ENCODE measurements at regions not wholly inside any gene's neighbourhood (a gene's known extent, or its start where the extent isn't known, plus 50 kb on each side); places are given as distances from the start of the nearest gene placed in this dataset.

DNA sequence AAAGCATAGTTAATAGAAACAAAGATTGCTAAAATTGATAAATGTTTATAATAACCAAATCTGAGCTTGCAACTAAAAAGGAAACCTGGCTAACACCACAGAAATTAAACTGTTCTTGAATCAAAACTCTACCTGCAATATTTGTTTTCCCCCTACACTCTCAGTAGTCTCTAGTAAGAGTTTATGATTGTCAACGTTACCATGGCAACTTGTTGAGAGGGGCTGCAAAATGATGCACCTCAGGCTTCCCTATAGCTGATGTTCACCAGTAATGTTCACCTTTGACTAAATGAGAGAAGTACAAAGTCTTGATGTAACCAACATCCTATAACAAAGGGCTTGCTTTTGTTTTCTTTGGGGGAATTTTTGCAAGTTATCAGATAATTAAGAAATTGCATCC, 101.1 kb upstream of the FHIT start:
- DNase-seq (ENCODE audit: low read depth, low spot score): no peak
- in situ Hi-C loops (cut with HindIII; ENCODE audit: low sequenced_read_pairs): no loop called here
- H3K4me3 ChIP-seq (ENCODE audit: low read depth, low read length): no peak overlapping the region
- TF ChIP-seq, protein P1, sequence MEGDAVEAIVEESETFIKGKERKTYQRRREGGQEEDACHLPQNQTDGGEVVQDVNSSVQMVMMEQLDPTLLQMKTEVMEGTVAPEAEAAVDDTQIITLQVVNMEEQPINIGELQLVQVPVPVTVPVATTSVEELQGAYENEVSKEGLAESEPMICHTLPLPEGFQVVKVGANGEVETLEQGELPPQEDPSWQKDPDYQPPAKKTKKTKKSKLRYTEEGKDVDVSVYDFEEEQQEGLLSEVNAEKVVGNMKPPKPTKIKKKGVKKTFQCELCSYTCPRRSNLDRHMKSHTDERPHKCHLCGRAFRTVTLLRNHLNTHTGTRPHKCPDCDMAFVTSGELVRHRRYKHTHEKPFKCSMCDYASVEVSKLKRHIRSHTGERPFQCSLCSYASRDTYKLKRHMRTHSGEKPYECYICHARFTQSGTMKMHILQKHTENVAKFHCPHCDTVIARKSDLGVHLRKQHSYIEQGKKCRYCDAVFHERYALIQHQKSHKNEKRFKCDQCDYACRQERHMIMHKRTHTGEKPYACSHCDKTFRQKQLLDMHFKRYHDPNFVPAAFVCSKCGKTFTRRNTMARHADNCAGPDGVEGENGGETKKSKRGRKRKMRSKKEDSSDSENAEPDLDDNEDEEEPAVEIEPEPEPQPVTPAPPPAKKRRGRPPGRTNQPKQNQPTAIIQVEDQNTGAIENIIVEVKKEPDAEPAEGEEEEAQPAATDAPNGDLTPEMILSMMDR (IDR thresholded peaks at IDR 0.05; ENCODE audit: low read depth, low read length): no peak

DNA sequence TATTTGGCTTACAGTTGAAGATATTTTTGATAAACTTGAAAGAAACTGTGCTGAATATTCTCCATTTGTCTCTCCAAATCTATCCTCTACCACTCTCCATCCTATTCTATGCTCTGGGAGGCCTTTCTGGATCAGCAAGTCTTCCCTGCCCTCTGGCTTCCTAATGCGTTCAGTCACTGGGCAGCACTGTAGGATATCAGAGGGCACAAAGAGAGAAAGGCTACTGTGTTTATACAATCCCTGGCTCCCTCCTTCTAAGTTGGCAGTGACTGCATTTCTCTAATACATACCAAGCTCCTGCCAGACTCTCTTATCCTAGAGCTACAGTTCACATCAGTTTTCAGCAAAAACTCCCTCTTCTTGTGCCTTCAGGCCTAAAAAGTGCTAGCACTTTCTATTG, 102.1 kb upstream of the FHIT start:
- no peak overlapping the region for H3K4me3 ChIP-seq (ENCODE audit: low read depth, low read length)
- DNase-seq (ENCODE audit: low read depth, low spot score): no peak
- in situ Hi-C loops (cut with HindIII; ENCODE audit: low sequenced_read_pairs): no loop called here
- TF ChIP-seq, protein P1 (IDR thresholded peaks at IDR 0.05; ENCODE audit: low read depth, low read length): no peak

DNA sequence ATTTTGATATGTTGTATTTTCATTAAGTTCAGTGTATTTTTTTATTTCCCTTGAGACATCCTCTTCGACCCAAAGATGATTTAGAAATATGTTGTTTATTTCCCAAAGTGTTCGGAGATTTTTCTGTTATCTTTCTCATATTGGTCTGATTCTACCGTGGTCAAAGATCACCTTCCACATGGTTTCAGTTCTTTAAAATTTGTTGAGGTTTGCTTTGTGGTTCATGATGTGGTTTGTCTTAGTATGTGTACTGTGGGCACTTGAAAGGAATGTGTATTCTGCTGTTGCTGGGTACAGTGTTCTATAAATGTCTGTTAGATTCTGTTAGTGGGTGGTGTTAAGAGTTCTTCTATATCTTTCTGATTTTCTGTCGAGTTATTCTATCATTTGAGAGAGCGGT, 103.4 kb upstream of the FHIT start:
- in situ Hi-C loops (cut with HindIII; ENCODE audit: low sequenced_read_pairs): no loop called here
- no peak for DNase-seq (ENCODE audit: low read depth, low spot score)
- TF ChIP-seq, protein P1 (IDR thresholded peaks at IDR 0.05; ENCODE audit: low read depth, low read length): no peak
- H3K4me3 ChIP-seq (ENCODE audit: low read depth, low read length): no peak overlapping the region

DNA sequence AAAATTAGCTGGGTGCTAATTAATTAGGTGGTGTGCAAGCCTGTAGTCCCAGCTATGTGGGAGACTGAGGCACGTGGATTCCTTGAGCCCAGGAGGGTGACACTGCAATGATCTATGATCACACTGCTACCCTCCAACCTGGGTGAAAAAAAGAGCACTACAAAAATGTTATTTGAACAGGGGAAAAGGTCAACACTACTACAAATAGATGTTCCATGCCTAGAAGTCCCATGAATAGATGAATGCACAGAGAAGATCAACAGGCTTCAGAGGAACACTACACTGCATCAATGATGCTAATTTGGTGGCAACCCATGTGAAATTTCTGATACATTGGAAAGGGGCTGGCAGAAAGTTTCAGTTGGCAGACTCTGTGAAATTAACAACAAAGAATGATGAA, 105.4 kb upstream of the FHIT start:
- in situ Hi-C loops (cut with HindIII; ENCODE audit: low sequenced_read_pairs): no loop called here
- TF ChIP-seq, protein P1 (IDR thresholded peaks at IDR 0.05; ENCODE audit: low read depth, low read length): no peak
- no peak for DNase-seq (ENCODE audit: low read depth, low spot score)
- no peak overlapping the region for H3K4me3 ChIP-seq (ENCODE audit: low read depth, low read length)

DNA sequence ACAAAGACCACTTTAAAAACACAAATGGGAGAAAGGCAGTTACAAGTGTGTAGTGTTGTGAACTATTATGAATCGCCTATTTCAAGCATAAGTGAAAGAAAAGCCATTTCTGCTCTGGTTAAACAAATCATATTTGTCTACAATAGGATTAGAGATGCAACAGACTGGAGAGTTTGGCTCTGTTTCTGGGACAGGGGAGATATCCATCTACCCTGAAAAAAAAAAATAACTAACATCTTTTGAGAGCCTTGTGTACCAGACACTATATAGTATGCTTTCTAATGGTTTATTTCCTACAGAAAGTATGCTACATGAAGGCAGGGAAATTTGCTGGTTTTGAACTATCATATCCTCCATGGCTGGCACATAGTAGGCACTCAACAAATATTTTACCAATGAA, 106.7 kb upstream of the FHIT start:
- H3K4me3 ChIP-seq (ENCODE audit: low read depth, low read length): no peak overlapping the region
- TF ChIP-seq, protein P1 (IDR thresholded peaks at IDR 0.05; ENCODE audit: low read depth, low read length): no peak
- no peak for DNase-seq (ENCODE audit: low read depth, low spot score)
- in situ Hi-C loops (cut with HindIII; ENCODE audit: low sequenced_read_pairs): no loop called here

DNA sequence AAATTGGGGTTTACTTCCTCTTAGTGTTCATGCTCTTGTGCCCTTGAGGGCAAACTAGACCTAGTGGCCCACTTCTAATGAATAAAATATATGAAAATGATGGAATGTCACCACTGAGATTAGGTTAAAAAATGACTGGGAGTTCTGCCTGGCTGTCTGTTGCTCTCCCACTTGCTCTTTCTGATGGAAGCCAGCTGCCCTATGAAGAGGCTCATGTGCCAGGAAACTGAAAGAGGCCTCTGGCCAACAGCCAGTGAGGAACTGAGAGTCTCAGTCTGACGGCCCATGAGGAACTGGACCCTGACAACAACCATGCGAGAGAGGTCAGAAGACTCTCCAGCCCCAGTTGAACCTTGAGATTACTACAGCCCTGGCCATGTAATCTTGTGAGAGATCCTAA, 107.1 kb upstream of the FHIT start:
- in situ Hi-C loops (cut with HindIII; ENCODE audit: low sequenced_read_pairs): no loop called here
- H3K4me3 ChIP-seq (ENCODE audit: low read depth, low read length): no peak overlapping the region
- no peak for DNase-seq (ENCODE audit: low read depth, low spot score)
- TF ChIP-seq, protein P1 (IDR thresholded peaks at IDR 0.05; ENCODE audit: low read depth, low read length): no peak
